Lung microvascular endothelial cell (primary cell): ENCODE measurements at regions not wholly inside any gene's neighbourhood (a gene's known extent, or its start where the extent isn't known, plus 50 kb on each side); places are given as distances from the start of the nearest gene placed in this dataset.

Experiments used
- DNase-seq, 2 donors: peaks; one replicate each; pipeline versions ENCODE4 v3.0.0 to v3.0.0-alpha.2; 2010; ENCODE audit warnings: low read depth in 2 of 2

DNA sequence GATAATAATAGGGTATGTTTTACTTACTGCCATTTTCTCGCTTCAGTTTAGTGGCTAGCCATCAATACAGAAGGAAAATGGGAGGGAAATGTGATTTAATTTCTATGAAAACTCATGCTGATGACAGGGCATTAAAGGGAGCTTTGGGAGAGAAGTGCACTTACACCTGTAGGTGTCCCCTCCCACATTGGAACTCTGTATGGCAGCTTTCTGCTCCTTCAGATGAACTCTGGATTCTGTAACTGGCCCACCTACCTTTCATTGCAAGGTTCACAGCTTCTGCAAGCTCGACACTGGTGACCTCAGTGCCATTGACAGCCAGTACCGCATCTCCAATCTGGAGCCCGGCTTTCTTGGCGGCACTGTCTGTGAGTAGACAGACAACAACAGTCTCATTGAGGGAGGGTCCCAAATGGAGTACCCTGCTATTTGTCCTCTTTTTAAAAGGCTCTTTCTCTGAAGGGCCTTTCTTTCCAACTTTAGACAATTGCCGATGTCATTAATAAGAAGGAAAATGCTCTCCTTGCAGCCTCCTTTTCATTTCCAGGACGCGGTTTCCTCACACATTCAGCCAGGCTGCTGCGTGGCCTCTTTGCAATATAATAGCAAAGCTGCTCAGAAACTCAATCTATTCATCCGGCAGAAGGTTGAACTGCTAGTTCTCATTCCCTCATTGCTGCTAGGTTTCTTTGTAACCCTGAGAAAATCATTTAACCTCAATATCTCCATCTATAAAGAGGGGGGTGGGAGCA, 63.6 kb downstream of the NUDT12 start:
- DNase-seq: no peak

GRCh38 chr5:103498211-103498610, 64.4 kb downstream of the NUDT12 start:
- DNase-seq: no peak

DNA sequence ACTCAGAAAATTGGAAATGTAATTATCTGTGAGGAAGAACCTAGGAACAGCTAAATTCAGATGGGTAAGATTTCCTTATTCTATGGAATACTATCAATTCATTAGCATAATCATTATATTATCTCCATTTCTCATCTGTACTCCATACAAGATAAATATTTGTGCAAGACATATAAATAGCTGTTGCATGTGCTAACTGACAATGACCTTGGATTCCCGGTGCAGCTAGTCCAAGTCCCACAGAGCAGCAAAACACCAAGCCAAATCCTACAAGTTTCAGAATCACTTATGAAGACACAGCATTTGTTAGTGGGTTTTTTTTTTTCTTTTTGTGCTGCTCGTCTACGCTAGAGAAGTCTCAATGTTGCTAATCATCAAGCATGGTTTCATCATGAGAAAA, 64.8 kb downstream of the NUDT12 start:
- no peak for DNase-seq

DNA sequence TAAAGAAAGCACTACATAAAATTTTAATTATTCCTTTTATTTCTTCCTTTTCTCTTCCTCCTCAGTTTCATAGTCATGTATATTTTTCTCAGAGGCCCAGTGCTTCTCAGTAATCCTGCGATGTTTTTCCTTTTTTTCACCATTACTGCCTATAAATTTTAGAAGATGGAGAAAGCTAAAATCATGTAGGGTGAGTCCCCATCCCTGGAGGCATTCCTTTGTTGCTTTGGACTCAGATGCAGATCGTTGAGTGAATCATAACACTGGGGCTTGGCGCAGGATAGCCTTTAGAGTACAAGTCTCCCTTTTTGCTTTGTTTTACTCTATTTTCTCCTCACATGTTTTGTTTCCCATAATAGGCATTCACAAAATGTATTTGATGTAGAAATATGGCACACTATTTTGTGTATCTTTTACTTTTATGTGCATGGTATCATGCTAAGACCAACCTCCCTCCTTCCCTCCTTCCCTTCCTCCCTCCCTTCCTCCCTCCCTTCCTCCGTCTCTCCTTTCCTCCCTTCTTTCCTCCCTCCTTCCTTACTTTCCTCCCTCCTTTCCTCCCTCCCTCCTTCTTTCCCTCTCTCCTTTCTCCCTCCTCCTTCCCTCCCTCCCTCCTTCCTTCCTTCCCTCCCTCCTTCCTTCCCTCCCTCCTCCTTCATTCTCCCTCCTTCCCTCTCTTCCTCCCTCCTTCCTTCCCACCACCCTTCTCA, 72.4 kb downstream of the NUDT12 start:
- DNase-seq: no peak

- DNase-seq: no peak
These were observed 73.3 kb downstream of the NUDT12 start for GRCh38 chr5:103489307-103489706.

- DNase-seq: no peak
These were observed 74.6 kb downstream of the NUDT12 start for GRCh38 chr5:103487822-103488493.

DNA sequence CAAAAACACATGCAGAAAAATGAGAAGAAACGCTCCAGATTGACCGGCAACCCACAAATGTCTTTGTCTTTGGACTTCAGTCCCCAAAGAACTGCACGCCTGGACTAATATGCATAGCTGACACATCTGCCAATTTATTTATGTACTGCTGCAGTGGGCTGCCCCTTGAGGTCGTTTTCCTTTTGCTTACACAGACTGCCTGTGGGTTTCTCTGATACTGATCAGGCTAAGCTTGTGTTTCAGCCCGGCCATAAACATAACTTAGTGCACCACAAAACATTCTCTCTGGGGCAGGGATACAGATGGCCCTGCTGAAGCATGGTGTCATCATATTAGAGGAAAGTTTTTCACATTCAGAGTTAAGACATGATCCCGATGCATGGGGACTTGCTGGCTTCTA, 75.4 kb downstream of the NUDT12 start:
- DNase-seq: no peak

GRCh38 chr5:103486739-103487138, 75.8 kb downstream of the NUDT12 start:
- no peak for DNase-seq

DNA sequence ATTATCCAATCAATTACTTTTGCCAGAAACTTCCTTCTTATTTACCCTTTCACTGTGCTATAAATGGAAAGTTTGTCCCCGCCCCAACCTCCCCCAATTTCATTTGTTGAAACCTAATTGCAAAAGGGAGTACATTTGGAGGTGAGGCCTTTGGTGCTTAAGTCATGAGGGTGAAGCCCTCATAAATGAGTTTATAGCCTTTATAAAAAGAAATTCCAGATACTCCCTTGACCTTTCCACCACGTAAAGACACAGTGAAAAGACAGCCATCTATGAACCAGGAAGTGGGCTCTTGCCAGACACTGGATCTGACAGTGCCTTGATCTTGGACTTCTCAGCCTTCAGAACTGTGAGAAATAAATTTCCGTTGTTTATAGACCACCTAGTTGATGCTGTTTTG, 82.3 kb downstream of the NUDT12 start:
- no peak for DNase-seq

DNA sequence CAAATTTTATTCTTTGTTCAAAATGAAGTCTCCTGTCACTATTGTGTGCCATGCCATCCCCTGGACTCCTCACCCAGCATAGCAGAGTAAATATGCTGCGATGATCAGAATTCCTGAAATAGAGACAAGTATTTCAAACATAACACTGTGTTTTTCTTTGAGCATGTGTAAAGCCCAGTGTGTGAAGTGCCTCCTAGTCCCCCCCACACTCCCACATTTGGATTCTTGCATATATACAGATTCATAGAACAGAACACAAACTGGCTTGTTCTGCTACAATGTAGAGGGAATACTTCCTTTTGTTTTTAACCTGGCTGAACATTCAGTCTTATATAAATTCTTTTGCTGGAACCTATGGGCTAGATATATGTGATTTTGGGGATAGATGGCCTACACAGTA, 84.9 kb downstream of the NUDT12 start:
- no peak for DNase-seq

- DNase-seq: no peak
These were observed 85.8 kb downstream of the NUDT12 start for GRCh38 chr5:103476811-103477210.

DNA sequence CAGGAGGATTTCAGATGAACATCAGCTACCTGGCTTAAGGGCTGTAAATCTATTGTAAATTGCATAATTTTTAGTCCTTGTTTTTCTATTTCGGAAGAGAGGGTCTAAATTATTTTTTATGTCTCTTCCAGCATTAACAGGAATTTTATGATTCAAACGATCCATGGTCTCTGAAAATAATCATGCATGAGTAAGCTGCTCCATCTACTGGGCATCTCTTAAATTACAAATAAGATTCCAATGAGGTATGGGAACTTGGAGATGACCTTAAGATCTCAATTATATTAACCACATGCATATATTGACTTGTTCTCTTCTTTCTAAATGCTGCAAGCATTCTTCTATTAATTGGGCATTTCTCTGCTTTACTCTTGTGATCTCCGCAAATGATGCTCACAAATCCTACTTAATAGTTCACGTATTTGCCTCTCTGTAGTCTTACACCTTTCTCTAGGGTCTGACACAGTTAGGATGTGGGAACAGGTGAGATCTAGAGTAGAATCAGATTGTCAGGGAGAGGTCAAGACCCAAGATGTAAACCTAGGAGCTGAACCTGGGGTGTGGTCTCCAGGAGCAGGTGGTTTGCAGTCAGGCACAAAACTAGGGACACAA, 86.9 kb downstream of the NUDT12 start:
- DNase-seq: peak; percentile 56 to 59

DNA sequence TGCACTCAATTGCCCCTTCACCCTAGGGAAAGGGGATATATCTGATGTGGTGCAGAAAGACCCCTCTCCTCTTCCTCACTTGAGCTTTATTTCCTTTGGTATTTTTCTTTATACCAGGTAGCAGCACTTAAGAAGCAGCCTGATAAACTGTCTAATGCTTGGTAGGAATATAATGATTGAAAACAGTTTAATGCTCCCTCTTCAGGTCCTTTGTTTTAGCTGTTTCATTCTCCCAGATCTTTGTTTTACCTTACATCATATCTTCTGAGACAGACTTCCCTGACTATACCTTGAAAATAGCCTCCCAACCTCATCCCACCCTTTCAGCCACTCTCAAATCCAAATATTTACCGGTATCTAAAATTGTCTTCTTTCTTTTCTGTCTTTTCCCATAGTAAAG, 87.9 kb downstream of the NUDT12 start:
- DNase-seq: no peak

DNA sequence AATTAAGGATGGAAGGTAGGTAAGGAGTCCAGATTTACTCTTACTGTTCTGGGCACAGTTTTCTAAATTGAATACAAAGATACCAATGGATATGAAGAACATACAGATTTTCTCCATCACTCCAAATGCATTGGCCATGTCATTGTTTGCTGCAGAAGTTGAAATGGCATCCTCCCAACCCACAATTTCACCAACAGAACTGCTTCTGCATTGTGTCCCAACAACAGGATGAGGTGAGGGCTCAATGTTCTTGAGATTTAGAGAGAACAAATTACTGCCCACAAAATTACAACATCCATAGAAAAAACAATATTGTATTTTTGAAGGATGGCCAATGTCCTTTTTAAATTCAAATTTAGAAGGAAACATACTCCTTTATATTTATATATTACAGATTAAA, 88.9 kb downstream of the NUDT12 start:
- DNase-seq: no peak

DNA sequence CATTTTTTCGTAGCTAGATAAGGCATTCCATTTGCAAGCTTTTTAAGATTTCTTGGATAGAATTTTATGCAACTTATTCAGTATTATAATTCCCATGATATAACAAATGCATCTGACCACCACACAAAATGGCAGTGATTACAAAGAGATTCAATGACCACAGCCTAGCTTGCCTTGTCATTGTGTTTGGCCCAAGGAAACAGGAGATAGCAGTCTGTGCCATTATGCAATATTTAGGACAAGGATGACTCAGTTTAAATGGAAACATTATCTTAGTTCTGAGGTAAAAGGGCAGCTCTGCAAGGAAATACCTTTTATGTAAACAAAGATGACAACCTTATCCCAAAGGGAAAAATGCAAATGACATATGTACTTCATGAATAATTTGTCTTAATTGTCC, 89.8 kb downstream of the NUDT12 start:
- DNase-seq: peak; percentile 15 to 20

DNA sequence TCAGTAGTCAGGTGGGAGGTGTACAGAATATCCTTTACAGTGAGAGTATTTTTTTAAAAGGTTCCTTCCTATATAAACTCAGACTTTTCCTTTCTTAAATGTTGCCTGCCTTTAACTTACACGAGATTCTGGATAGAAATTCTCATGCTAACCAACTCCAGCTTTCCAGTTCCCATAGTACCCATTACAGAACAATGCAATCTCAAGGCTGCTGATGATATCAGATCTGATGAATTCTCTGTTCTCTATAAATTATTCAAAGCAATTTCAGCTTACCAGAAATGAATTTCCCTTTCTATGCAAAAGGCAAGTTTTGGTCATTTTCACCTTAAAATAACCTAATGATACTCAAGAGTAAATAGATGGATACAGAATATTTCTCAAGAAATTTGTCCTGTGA, 90.3 kb downstream of the NUDT12 start:
- DNase-seq: no peak

- DNase-seq: peak in 1 of 2 donors; percentile 66
These were observed 93.1 kb downstream of the NUDT12 start for GRCh38 chr5:103469288-103470040.

DNA sequence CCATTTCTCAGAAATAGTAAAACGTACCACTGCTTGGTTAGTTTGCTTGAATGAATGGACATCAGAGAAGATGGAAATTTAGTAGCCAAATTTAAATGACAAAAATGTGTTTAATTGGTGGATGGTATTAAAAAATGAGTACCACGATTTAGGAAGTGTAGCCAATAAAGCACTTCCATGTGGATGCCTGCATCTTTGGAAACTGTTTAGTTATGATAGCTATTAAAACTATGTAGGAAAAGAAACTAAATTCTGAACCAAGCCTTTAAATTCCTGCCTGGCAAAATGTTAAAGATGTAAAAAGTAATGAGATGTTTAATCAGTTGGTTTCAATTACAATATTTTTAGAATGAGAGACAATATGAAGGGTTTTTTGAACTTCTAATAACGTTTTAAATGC, 94.8 kb downstream of the NUDT12 start:
- DNase-seq: no peak

DNA sequence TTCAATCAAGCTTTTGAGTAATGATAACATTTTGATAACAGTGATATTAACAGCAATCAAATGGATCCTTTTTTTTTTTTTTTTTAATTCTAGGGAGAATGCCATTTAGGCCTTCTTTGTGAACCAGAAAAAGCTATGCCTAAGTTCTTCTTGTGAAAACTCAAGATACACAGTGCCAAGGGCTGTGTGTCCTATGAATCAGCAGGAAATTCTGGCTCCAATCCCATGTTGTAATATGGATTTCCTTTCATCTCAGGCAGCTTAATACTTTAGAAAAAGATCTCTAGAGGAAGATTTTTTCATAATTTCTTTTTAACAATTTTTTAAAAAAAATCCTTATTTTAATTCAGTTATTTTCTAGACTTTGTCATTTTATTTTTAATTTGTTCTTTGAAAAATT, 96.1 kb downstream of the NUDT12 start:
- peak; percentile 70 to 86 for DNase-seq

DNA sequence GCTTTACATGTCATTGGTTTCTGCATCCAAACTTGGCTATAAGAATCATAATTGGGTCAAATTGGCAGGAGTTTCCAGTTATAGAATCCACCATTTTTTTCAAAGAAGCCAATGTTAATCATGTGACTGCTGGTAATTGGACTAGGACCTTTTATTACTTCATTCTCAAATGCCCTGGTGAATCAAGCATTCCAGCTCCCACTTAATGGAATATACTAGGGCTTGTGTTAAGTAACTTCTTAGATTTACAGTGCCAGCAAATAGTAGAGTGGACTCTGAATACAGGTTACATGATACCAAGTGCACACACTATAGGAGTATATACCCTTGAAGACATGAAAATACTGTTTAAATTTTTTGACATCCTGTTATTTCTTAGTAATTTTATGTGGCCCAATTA, 96.7 kb downstream of the NUDT12 start:
- DNase-seq: no peak

GRCh38 chr5:103464835-103465484, 97.6 kb downstream of the NUDT12 start:
- DNase-seq: no peak
